Thyroid gland (tissue), 4 donors: ENCODE measurements at regions not wholly inside any gene's neighbourhood (a gene's known extent, or its start where the extent isn't known, plus 50 kb on each side); places are given as distances from the start of the nearest gene placed in this dataset.

Source experiments
- CTCF ChIP-seq, 6 experiments: fragments of 200-600 bp in 3 of 6; fragments of 450-650 bp in 3 of 6; sonication (generic) in 3 of 6; IDR thresholded peaks; one replicate each; pipeline ENCODE4 v1.5.1; 2016 to 2019; ENCODE audit warnings: antibody characterized with exemption in 6 of 6, mild to moderate bottlenecking in 2 of 6, inconsistent platforms in 1 of 6, moderate library complexity in 1 of 6
- POLR2A ChIP-seq, 2 donors: fragments of 450-650 bp; IDR thresholded peaks; one replicate each; pipeline ENCODE4 v1.6.1; 2017; ENCODE audit warnings: antibody characterized with exemption in 2 of 2, mild to moderate bottlenecking in 2 of 2, moderate library complexity in 1 of 2

GRCh38 chr17:71933306-71933705 is 187.5 kb upstream of the SOX9 start:
- TF ChIP-seq CTCF (IDR thresholded peaks at IDR 0.05) (no peak), POLR2A (IDR thresholded peaks at IDR 0.05) (no peak)
